ENCODE measurements at regions not wholly inside any gene's neighbourhood (a gene's known extent, or its start where the extent isn't known, plus 50 kb on each side); places are given as distances from the start of the nearest gene placed in this dataset.

DNA sequence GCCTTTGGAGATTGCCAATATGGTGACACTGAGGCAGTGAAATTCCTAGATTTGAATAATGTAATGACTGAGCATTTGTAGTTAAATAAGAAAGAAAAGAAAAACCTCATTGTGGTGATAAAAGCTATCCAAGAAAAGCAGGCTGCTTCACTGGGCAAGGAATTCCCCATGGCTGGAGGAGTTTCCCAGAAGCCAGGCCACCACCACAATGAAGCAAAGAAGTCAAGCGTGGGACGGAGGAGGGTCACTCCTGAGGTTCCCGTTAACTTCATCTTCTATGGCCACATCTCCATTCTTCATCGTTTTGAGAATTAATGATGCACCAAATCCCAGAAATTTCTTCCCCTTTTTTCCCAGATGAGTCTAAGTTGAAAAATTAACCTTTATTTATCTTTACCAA lies 185.8 kb upstream of the BCL6 start:
- DNase-seq (ENCODE audit: low read depth, low spot score) = no peak
- ChIA-PET CTCF (no interaction called here), POLR2A (no interaction called here)
- no peak overlapping the region for H3K4me3 ChIP-seq (ENCODE audit: low read depth, low read length)
- TF ChIP-seq, protein P1, sequence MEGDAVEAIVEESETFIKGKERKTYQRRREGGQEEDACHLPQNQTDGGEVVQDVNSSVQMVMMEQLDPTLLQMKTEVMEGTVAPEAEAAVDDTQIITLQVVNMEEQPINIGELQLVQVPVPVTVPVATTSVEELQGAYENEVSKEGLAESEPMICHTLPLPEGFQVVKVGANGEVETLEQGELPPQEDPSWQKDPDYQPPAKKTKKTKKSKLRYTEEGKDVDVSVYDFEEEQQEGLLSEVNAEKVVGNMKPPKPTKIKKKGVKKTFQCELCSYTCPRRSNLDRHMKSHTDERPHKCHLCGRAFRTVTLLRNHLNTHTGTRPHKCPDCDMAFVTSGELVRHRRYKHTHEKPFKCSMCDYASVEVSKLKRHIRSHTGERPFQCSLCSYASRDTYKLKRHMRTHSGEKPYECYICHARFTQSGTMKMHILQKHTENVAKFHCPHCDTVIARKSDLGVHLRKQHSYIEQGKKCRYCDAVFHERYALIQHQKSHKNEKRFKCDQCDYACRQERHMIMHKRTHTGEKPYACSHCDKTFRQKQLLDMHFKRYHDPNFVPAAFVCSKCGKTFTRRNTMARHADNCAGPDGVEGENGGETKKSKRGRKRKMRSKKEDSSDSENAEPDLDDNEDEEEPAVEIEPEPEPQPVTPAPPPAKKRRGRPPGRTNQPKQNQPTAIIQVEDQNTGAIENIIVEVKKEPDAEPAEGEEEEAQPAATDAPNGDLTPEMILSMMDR (IDR thresholded peaks at IDR 0.05; ENCODE audit: insufficient read depth, low read length, missing control alignments) = no peak

DNA sequence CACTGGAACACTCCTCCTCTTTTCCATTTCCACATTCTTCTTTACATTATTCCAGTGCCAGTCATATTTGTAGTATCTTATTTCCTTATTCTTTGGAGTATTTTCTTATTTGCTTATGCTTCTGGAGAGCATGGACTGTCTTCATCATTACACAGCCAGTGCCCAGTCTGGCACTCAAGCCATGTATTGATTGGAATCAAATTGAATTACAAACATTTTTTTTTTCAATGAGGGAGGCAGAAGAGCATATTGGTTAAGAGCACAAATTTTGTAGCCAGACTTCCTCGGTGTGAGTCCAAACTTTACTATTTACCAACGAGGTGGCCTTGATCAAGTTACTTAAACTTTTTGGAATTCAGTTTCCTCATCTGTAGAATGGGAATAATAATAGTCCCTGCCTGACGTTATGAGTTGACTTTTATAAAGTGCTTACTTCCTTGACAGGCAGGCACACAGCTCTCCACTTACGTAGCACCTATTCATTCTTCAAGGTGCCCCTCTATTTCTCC lies 186.6 kb upstream of the BCL6 start:
- ChIA-PET CTCF (no interaction called here), POLR2A (no interaction called here)
- H3K4me3 ChIP-seq (ENCODE audit: low read depth, low read length) = no peak overlapping the region
- TF ChIP-seq, protein P1 (IDR thresholded peaks at IDR 0.05; ENCODE audit: insufficient read depth, low read length, missing control alignments) = no peak
- no peak for DNase-seq (ENCODE audit: low read depth, low spot score)

DNA sequence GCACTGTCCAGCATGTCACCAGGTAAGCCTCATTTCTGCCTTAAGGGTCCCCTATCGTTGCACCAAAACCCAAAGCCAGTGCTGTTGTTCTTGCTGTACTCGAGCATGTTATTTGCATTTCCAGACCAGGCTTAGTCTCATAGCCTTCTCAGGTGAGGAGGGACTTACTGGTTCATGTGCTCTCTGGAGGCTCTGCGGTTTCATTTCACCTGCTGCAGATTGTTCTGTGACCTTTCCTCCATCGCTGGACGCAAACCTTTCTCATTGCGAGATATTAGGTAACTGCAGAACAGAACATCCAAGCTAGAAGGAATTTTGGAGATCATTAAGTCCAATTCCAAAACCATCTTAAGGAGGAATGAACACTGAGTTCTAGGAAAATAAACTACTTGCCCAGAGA lies 187.3 kb upstream of the BCL6 start:
- ChIA-PET CTCF (no interaction called here), POLR2A (no interaction called here)
- TF ChIP-seq, protein P1 (IDR thresholded peaks at IDR 0.05; ENCODE audit: insufficient read depth, low read length, missing control alignments) = no peak
- no peak for DNase-seq (ENCODE audit: low read depth, low spot score)
- no peak overlapping the region for H3K4me3 ChIP-seq (ENCODE audit: low read depth, low read length)

DNA sequence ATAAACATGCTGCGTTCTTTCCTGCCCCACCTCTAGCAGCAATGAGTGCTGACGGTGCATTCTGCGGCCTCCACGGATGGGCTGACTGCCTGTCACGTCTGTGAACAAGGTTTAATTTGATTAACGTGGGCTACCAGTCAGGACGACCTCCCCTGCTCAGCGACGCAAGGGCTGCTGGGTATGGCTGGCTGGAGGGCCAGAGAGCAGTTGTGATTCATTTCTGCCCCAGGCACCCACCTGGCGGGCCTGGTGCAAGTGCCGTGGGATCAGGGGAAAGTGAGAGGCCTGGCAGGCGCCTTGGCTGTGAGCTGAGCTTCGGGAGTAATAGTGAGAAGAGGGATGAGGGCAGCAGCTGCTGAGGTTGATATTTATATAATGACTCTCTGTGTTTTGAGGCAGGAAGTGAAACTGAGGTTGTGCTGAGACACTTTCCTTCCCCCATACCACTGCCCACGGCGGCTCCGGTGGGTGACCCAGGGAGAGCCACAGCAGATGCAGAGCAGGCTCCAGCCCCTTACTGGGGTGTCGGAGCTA lies 190.4 kb upstream of the BCL6 start:
- no peak for DNase-seq (ENCODE audit: low read depth, low spot score)
- TF ChIP-seq, protein P1 (IDR thresholded peaks at IDR 0.05; ENCODE audit: insufficient read depth, low read length, missing control alignments) = no peak
- ChIA-PET CTCF (interaction anchor here (0.7 to 1.2 kb wide), 2 partner anchors 18 to 59 kb away, joined by 3 read pairs; no protein-coding TSS in a partner anchor), POLR2A (no interaction called here)
- H3K4me3 ChIP-seq (ENCODE audit: low read depth, low read length) = no peak overlapping the region

DNA sequence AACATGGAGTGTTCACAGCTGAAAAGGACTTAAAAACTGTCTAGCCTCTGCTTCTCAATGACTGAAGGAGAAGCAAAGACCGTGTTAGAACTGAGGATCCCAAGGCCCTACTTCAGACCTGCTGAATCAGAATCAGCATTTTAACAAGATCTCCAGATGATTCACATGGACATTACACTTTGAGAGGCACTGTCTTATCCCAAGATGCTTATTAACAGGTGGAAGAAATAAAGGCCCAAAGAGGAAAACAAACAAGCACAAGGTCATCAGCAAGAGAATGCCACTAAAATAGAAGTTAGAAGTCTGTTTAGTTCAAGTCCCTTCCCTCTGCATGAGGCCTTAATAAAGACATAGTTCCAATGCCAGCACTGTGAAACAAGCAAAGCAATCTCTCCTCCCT lies 191.4 kb upstream of the BCL6 start:
- H3K4me3 ChIP-seq (ENCODE audit: low read depth, low read length) = no peak overlapping the region
- TF ChIP-seq, protein P1 (IDR thresholded peaks at IDR 0.05; ENCODE audit: insufficient read depth, low read length, missing control alignments) = no peak
- DNase-seq (ENCODE audit: low read depth, low spot score) = no peak
- ChIA-PET CTCF (interaction anchor here (1.0 to 1.2 kb wide), 2 partner anchors 9 to 11 kb away, joined by 3 read pairs; no protein-coding TSS in a partner anchor), POLR2A (no interaction called here)

DNA sequence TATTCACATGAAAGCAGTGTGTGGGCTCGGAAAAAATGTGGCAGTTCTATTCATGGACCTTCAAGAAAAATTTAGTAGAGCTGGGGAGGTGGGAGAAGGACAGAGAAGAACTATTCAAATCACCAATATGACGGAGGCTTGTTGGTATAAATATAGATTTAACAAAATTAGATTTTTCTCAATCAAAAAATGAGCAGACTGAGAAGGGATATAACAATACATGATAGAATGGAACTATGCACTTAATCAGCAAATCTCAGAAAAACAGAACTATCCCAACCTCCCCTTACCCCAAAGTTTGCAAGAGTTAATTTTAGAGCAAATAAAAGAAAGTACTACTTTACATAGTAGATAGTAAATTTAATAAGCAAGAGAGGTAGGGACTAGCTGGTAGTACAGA lies 194.6 kb upstream of the BCL6 start:
- TF ChIP-seq, protein P1 (IDR thresholded peaks at IDR 0.05; ENCODE audit: insufficient read depth, low read length, missing control alignments) = no peak
- H3K4me3 ChIP-seq (ENCODE audit: low read depth, low read length) = no peak overlapping the region
- no peak for DNase-seq (ENCODE audit: low read depth, low spot score)
- POLR2A ChIA-PET = no interaction called here
- CTCF ChIA-PET = interaction anchor here (1.0 to 1.6 kb wide), 2 partner anchors 13 to 15 kb away, joined by 3 to 7 read pairs; no protein-coding TSS in a partner anchor
